Prostate gland (tissue), 2 donors: ENCODE measurements at regions not wholly inside any gene's neighbourhood (a gene's known extent, or its start where the extent isn't known, plus 50 kb on each side); places are given as distances from the start of the nearest gene placed in this dataset.

ENCODE experiments used
- DNase-seq: peaks from one replicate; pipeline ENCODE4 v3.0.0-alpha.2; 2019; ENCODE audit warnings: low spot score
- H3K27ac ChIP-seq, 2 donors: fragments of 200-600 bp; sonication (generic); 2 replicates each; pipeline ENCODE4 v1.5.1; 2017 to 2019
- H3K27me3 ChIP-seq: fragments of 200-600 bp; sonication (generic); replicated peaks from 2 replicates; pipeline ENCODE4 v1.5.1; 2019; ENCODE audit not compliant: insufficient read depth
- H3K36me3 ChIP-seq, 2 donors: fragments of 200-600 bp; sonication (generic); 1 replicate in 1 of 2; 2 replicates in 1 of 2; pipeline versions ENCODE4 v1.5.1 to v1.8.1; 2017 to 2019
- H3K4me1 ChIP-seq: fragments of 200-600 bp; sonication (generic); replicated peaks from 2 replicates; pipeline ENCODE4 v1.5.1; 2019
- H3K4me3 ChIP-seq, 2 donors: fragments of 200-600 bp; sonication (generic); 2 replicates each; pipeline ENCODE4 v1.5.1; 2017 to 2019
- H3K9me3 ChIP-seq: fragments of 200-600 bp; sonication (generic); 2 replicates; pipeline ENCODE4 v1.5.1; 2017
- POLR2A ChIP-seq: fragments of 450-650 bp; IDR thresholded peaks from one replicate; pipeline ENCODE4 v1.6.1; 2016; ENCODE audit warnings: antibody characterized with exemption, mild to moderate bottlenecking
- POLR2AphosphoS5 ChIP-seq: sonication (generic); formaldehyde crosslinking; IDR thresholded peaks from one replicate; pipeline ENCODE4 v1.6.1; 2017; ENCODE audit warnings: antibody characterized with exemption
- WGBS: methylation state at CpG from one replicate; pipeline ENCODE4 v1.1.5; 2018; 5-methylcytosine and 5-hydroxymethylcytosine counted together
- intact Hi-C: fragments of 100-400 bp; cut with DNase I; formaldehyde crosslinking; loops from one replicate; pipeline ENCODE4 v1.14.2; 2022
- TF ChIP-seq, protein P1 (sequence below), 4 experiments: fragments of 200-600 bp in 2 of 4; fragments of 450-650 bp in 2 of 4; sonication (generic) in 2 of 4; IDR thresholded peaks; 1 replicate in 3 of 4; 2 replicates in 1 of 4; pipeline ENCODE4 v1.5.1; 2016 to 2019; ENCODE audit warnings: antibody characterized with exemption in 4 of 4, mild to moderate bottlenecking in 2 of 4, moderate library complexity in 2 of 4

DNA sequence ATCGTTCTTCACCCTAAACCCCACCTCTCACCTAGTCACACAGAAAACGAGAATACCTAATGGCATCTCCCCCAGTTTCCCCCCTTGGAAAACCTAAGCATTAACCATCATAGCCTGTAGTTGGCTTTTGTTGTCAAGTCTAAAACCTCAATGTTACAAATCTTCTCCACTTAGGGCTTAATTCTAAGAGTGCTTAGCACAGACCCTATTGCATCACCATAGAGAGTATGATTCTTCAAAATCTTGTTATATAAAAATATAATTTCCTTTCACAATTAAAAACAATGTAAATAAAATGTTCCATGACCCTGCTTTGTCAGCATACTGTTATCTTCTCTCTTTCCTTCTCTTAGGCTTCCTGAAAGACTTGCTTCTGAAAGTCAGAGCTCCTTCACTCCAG lies 263.2 kb upstream of the RGS18 start:
- no peaks in the 10 kb centered on the region for H3K9me3 ChIP-seq
- 80% methylated on average over 2 of the region's 2 CpGs for WGBS
- no peak for TF ChIP-seq POLR2A
- TF ChIP-seq, protein P1, sequence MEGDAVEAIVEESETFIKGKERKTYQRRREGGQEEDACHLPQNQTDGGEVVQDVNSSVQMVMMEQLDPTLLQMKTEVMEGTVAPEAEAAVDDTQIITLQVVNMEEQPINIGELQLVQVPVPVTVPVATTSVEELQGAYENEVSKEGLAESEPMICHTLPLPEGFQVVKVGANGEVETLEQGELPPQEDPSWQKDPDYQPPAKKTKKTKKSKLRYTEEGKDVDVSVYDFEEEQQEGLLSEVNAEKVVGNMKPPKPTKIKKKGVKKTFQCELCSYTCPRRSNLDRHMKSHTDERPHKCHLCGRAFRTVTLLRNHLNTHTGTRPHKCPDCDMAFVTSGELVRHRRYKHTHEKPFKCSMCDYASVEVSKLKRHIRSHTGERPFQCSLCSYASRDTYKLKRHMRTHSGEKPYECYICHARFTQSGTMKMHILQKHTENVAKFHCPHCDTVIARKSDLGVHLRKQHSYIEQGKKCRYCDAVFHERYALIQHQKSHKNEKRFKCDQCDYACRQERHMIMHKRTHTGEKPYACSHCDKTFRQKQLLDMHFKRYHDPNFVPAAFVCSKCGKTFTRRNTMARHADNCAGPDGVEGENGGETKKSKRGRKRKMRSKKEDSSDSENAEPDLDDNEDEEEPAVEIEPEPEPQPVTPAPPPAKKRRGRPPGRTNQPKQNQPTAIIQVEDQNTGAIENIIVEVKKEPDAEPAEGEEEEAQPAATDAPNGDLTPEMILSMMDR (IDR thresholded peaks at IDR 0.05) = no peak
- TF ChIP-seq POLR2AphosphoS5 = no peak

DNA sequence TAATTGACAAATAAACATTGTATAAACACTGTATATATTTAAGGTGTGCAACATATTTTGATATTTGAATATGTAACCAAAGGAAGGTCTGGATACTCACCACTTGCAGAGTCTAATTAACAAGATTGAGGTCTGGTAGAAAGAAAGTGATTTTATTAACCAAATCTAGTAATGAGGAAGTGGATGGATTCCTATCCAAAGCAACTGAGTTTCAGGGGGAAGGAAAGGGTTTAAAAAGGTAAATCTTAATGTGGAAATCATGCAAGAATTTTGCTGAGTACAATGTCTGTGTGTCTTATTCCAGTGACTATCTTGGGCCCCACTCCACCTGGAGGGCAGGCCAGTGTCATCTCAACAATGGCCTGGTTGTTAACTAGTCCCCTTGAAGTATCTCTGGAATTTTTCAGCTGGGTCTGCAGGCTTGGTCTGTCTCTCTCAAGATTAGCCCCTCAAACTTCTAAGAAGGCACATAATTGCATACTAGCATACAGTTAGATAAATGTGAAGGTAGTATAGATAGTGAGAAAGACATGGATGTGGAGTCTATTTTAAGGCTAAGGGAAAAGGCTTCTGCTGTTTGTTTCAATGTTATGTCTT lies 262.7 kb upstream of the RGS18 start:
- DNase-seq = no peak
- Histone ChIP-seq H3K36me3 (no peaks in the 10 kb centered on the region), H3K4me1 (no peaks in the 10 kb centered on the region), H3K27me3 (no peaks in the 10 kb centered on the region), H3K4me3 (no peak overlapping the region), H3K27ac (no peak overlapping the region), H3K9me3 (no peaks in the 10 kb centered on the region)
- TF ChIP-seq POLR2A (no peak), POLR2AphosphoS5 (no peak)
- TF ChIP-seq, protein P1 (IDR thresholded peaks at IDR 0.05) = no peak
- intact Hi-C loops = no loop called here

More for the DNA sequence above, 263.2 kb upstream of the RGS18 start:
- Histone ChIP-seq H3K36me3 (no peaks in the 10 kb centered on the region), H3K27ac (no peak overlapping the region), H3K4me3 (no peak overlapping the region), H3K4me1 (no peaks in the 10 kb centered on the region), H3K27me3 (no peaks in the 10 kb centered on the region)
- no peak for DNase-seq
- intact Hi-C loops = no loop called here

DNA sequence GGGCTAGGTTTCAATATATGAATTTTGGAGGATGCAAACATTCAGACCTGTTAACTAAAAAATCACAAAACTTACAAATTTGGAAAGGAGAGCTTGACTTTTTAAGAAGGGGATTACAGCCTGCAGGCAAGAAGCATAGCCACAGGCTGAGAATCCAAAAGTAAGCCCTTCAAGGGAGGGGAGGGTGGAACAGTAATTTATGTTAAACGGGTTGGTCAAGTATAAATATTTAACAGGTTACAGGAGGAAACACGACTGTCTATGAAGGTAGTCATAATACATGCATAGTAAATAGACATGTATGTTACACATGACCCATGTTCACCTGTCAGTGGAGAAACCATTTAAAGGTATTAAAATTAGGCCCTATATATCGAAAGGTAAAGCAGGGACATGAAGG lies 261.1 kb upstream of the RGS18 start:
- no peak overlapping the region for H3K4me3 ChIP-seq
- H3K9me3 ChIP-seq = no peaks in the 10 kb centered on the region
- no peaks in the 10 kb centered on the region for H3K4me1 ChIP-seq
- TF ChIP-seq POLR2AphosphoS5 = no peak
- TF ChIP-seq, protein P1 (IDR thresholded peaks at IDR 0.05) = no peak
- no peak for TF ChIP-seq POLR2A
- H3K27ac ChIP-seq = no peak overlapping the region
- intact Hi-C loops = no loop called here
- H3K27me3 ChIP-seq = no peaks in the 10 kb centered on the region
- 84% methylated on average over 3 of the region's 3 CpGs for WGBS
- no peak for DNase-seq
- H3K36me3 ChIP-seq = no peaks in the 10 kb centered on the region

DNA sequence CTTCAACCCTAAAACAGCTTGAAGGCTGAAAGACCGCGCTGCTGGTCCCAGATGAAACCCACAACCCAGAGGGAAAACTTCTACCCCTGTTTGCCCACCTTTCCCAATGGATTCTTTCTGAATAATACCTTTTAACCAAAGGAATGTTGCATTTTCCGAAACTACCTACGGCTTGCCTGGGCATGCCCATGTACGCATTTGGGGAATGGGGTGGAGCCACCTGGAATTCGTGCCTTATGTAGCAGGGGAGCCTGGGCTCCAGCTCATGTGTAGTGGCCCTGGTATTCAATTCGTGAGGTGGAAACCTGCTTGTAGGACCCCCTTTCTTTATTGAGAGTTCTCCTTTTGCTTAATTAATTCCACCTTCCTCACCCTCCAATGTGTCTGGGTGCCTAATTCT lies 256.6 kb upstream of the RGS18 start:
- WGBS = 92% methylated on average over 7 of the region's 7 CpGs
- DNase-seq = no peak
- no peaks in the 10 kb centered on the region for H3K4me1 ChIP-seq
- H3K9me3 ChIP-seq = no peaks in the 10 kb centered on the region
- H3K27me3 ChIP-seq = no peaks in the 10 kb centered on the region
- intact Hi-C loops = no loop called here
- H3K36me3 ChIP-seq = no peaks in the 10 kb centered on the region
- TF ChIP-seq, protein P1 (IDR thresholded peaks at IDR 0.05) = no peak
- TF ChIP-seq POLR2AphosphoS5 = no peak
- no peak for TF ChIP-seq POLR2A
- H3K4me3 ChIP-seq = no peak overlapping the region
- H3K27ac ChIP-seq = no peak overlapping the region

DNA sequence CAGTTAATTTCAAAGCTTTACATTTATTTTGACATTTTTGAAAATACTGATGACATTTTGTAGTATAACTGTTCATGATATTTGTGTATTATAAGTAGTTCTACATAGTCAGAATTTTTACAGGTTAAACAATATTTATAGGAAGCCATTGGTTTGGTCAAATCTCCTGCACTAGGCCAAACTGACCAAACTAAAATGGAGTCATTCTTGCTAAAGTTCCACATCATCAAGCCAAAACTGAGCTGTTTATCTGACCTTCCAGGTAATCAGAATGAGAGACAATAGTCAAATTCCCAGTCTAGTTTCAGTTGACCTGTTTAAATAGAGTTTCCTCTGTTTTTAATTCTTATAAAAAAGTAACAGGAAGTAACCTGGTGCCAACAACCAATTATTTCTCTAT lies 253.3 kb upstream of the RGS18 start:
- Histone ChIP-seq H3K36me3 (no peaks in the 10 kb centered on the region), H3K27me3 (no peaks in the 10 kb centered on the region), H3K9me3 (no peaks in the 10 kb centered on the region), H3K27ac (no peak overlapping the region), H3K4me1 (no peaks in the 10 kb centered on the region), H3K4me3 (no peak overlapping the region)
- intact Hi-C loops = no loop called here
- no peak for TF ChIP-seq POLR2AphosphoS5
- TF ChIP-seq, protein P1 (IDR thresholded peaks at IDR 0.05) = no peak
- DNase-seq = no peak
